ENCODE measurements at regions not wholly inside any gene's neighbourhood (a gene's known extent, or its start where the extent isn't known, plus 50 kb on each side); places are given as distances from the start of the nearest gene placed in this dataset.

DNA sequence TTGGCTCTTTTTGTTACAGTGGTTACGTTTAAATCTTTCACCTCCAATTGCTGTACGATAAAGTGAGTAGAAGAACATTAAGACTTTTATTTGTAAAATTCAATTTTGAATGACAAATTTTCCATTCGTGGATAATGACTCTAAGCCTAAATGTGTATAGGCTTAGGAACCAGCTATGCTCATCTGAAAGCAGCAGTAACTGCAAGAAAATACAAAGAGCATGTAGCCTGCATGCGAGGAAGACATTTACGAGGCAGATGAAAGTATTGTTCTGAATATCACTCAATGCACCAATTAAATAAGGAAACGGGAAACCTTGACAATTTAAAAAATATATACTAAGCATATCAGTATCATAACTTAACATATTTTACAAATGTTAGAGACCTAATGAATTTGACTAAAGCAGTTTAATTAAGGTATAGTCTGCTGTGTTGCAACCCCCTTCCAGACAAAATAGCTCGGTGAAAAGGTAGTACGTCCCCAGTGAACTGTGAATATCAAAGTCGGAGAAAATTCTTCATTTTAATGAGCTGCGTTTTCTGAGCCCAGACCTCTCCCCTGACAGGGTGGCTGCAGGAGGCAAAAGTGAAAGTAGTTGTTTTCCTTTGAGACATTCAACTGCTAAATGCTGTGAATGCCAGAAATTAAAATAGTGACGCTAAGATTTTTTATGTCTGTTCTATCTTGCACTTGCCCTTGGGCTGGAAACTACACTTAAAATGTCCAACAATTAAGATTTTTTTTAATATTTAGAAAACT lies 1236.5 kb upstream of the TENM3 start:
- H3K4me3 ChIP-seq (ENCODE audit: low read depth in 1 of 2, low read length in 2 of 2) = no peak overlapping the region

DNA sequence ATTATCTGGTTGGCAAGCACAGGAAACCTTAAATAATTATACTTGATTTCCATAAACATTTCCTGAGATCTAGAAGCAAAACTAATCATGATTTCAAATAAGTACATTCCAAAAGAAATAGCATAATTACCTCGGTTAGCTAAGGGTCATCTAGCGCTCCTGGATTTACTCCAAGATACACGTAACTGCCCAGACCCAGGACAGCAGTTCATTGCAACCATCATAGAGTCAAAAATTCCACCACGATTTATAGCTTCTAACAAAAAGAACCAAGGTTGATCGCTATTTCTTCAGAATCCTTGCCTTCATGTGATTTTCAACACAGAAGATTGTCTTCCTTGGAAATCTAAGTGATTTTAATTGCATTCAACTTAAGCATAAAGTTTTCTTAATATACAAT lies 1235.5 kb upstream of the TENM3 start:
- Histone ChIP-seq H2AFZ (ENCODE audit: low read depth, low read length) (no peak overlapping the region), H3K4me3 (ENCODE audit: low read depth in 1 of 2, low read length in 2 of 2) (no peak overlapping the region), H3K4me1 (ENCODE audit: insufficient read depth, low read length) (no peaks in the 10 kb centered on the region), H3K79me2 (ENCODE audit: insufficient read depth, low read length) (no peaks in the 10 kb centered on the region), H4K20me1 (ENCODE audit: insufficient read depth, low read length) (no peaks in the 10 kb centered on the region), H3K9me3 (ENCODE audit: insufficient read depth, low read length, severe bottlenecking) (no peaks in the 10 kb centered on the region), H3K9ac (ENCODE audit: low read depth, low read length) (no peak overlapping the region), H3K27me3 (ENCODE audit: insufficient read depth, low read length, poor library complexity) (no peaks in the 10 kb centered on the region), H3K4me2 (ENCODE audit: insufficient read depth, low read length) (no peak overlapping the region), H3K27ac (ENCODE audit: low read length) (no peak overlapping the region), H3K36me3 (ENCODE audit: insufficient read depth, low read length) (no peaks in the 10 kb centered on the region)
- DNase-seq (no peak), ATAC-seq (ENCODE audit: insufficient read depth, low read depth) (no peak)
- no peak for TF ChIP-seq EZH2 (IDR thresholded peaks at IDR 0.05; ENCODE audit: borderline replicate concordance, low read depth, low read length, severe bottlenecking)
- TF ChIP-seq, protein P1, sequence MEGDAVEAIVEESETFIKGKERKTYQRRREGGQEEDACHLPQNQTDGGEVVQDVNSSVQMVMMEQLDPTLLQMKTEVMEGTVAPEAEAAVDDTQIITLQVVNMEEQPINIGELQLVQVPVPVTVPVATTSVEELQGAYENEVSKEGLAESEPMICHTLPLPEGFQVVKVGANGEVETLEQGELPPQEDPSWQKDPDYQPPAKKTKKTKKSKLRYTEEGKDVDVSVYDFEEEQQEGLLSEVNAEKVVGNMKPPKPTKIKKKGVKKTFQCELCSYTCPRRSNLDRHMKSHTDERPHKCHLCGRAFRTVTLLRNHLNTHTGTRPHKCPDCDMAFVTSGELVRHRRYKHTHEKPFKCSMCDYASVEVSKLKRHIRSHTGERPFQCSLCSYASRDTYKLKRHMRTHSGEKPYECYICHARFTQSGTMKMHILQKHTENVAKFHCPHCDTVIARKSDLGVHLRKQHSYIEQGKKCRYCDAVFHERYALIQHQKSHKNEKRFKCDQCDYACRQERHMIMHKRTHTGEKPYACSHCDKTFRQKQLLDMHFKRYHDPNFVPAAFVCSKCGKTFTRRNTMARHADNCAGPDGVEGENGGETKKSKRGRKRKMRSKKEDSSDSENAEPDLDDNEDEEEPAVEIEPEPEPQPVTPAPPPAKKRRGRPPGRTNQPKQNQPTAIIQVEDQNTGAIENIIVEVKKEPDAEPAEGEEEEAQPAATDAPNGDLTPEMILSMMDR (IDR thresholded peaks at IDR 0.05; ENCODE audit: borderline replicate concordance, extremely low read depth, low read length, poor library complexity, severe bottlenecking) = no peak

More for the DNA sequence above, 1236.5 kb upstream of the TENM3 start:
- no peak overlapping the region for H3K27ac ChIP-seq (ENCODE audit: low read length)
- no peaks in the 10 kb centered on the region for H3K79me2 ChIP-seq (ENCODE audit: insufficient read depth, low read length)
- H3K4me1 ChIP-seq (ENCODE audit: insufficient read depth, low read length) = no peaks in the 10 kb centered on the region
- ATAC-seq (ENCODE audit: insufficient read depth, low read depth) (no peak), DNase-seq (no peak)
- H3K36me3 ChIP-seq (ENCODE audit: insufficient read depth, low read length) = no peaks in the 10 kb centered on the region
- no peak overlapping the region for H3K9ac ChIP-seq (ENCODE audit: low read depth, low read length)
- H3K9me3 ChIP-seq (ENCODE audit: insufficient read depth, low read length, severe bottlenecking) = no peaks in the 10 kb centered on the region
- TF ChIP-seq EZH2 (IDR thresholded peaks at IDR 0.05; ENCODE audit: borderline replicate concordance, low read depth, low read length, severe bottlenecking) = no peak
- TF ChIP-seq, protein P1 (IDR thresholded peaks at IDR 0.05; ENCODE audit: borderline replicate concordance, extremely low read depth, low read length, poor library complexity, severe bottlenecking) = no peak
- H3K4me2 ChIP-seq (ENCODE audit: insufficient read depth, low read length) = no peak overlapping the region
- no peaks in the 10 kb centered on the region for H4K20me1 ChIP-seq (ENCODE audit: insufficient read depth, low read length)
- H2AFZ ChIP-seq (ENCODE audit: low read depth, low read length) = no peak overlapping the region
- no peaks in the 10 kb centered on the region for H3K27me3 ChIP-seq (ENCODE audit: insufficient read depth, low read length, poor library complexity)

DNA sequence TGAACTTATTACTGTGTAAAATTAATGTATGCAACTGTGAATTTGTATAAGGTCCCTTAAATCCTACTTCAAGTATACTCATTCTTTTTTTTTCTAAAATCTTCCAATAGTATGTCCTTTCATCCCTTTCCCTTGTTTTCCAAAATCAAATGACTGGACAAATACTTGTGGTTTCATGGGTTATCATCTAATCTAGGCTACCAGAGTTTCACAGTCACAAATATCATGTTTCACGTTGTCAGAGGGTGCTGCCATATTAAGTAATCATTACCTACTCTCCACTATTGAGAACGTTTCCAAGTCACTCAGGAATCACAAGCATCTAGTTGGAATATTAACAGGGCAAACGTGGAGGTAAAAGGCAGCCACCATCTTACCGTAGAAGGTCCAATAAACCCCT lies 1235.0 kb upstream of the TENM3 start:
- Histone ChIP-seq H3K36me3 (ENCODE audit: insufficient read depth, low read length) (no peaks in the 10 kb centered on the region), H3K4me3 (ENCODE audit: low read depth in 1 of 2, low read length in 2 of 2) (no peak overlapping the region), H3K4me2 (ENCODE audit: insufficient read depth, low read length) (no peak overlapping the region), H3K27me3 (ENCODE audit: insufficient read depth, low read length, poor library complexity) (no peaks in the 10 kb centered on the region), H3K9ac (ENCODE audit: low read depth, low read length) (no peak overlapping the region), H3K27ac (ENCODE audit: low read length) (no peak overlapping the region), H2AFZ (ENCODE audit: low read depth, low read length) (no peak overlapping the region), H3K79me2 (ENCODE audit: insufficient read depth, low read length) (no peaks in the 10 kb centered on the region), H4K20me1 (ENCODE audit: insufficient read depth, low read length) (no peaks in the 10 kb centered on the region), H3K9me3 (ENCODE audit: insufficient read depth, low read length, severe bottlenecking) (no peaks in the 10 kb centered on the region), H3K4me1 (ENCODE audit: insufficient read depth, low read length) (no peaks in the 10 kb centered on the region)
- no peak for DNase-seq
- no peak for ATAC-seq (ENCODE audit: insufficient read depth, low read depth)
- TF ChIP-seq, protein P1 (IDR thresholded peaks at IDR 0.05; ENCODE audit: borderline replicate concordance, extremely low read depth, low read length, poor library complexity, severe bottlenecking) = no peak
- no peak for TF ChIP-seq EZH2 (IDR thresholded peaks at IDR 0.05; ENCODE audit: borderline replicate concordance, low read depth, low read length, severe bottlenecking)
